Neural crest cell (in vitro differentiated cells): ENCODE measurements at regions not wholly inside any gene's neighbourhood (a gene's known extent, or its start where the extent isn't known, plus 50 kb on each side); places are given as distances from the start of the nearest gene placed in this dataset.

ENCODE experiments used
- DNase-seq: peaks from one replicate; pipeline ENCODE4 v3.0.0; 2021; ENCODE audit warnings: low read depth, mixed read lengths, low spot score
- H3K27ac Mint-ChIP-seq: one replicate; pipeline ENCODE4 v1.8.0; 2021; ENCODE audit warnings: mild to moderate bottlenecking, mixed read lengths; ENCODE audit not compliant: unreplicated experiment
- H3K27me3 Mint-ChIP-seq: 2 replicates; pipeline ENCODE4 v1.8.0; 2021; ENCODE audit warnings: low read depth, mild to moderate bottlenecking, mixed read lengths
- H3K36me3 Mint-ChIP-seq: 2 replicates; pipeline ENCODE4 v1.8.0; 2021; ENCODE audit warnings: low read depth, mild to moderate bottlenecking, mixed read lengths
- H3K4me1 Mint-ChIP-seq: 2 replicates; pipeline ENCODE4 v1.8.0; 2021; ENCODE audit warnings: mixed read lengths
- H3K4me3 Mint-ChIP-seq: one replicate; pipeline ENCODE4 v1.8.0; 2021; ENCODE audit warnings: mild to moderate bottlenecking, mixed read lengths
- H3K9me3 Mint-ChIP-seq: 2 replicates; pipeline ENCODE4 v1.8.0; 2021; ENCODE audit warnings: mixed read lengths
- CTCF ChIP-seq: fragments of 200-600 bp; sonication (generic); conservative IDR thresholded peaks from 2 replicates; pipeline ENCODE4 v1.5.0; 2021; ENCODE audit warnings: antibody characterized with exemption, mild to moderate bottlenecking

GRCh38 chr10:44064987-44065787 lies 319.7 kb downstream of the CXCL12 start:
- no peak overlapping the region for H3K4me3 Mint-ChIP-seq
- H3K4me1 Mint-ChIP-seq: peaks cover 7% of the 10 kb centered on the region
- H3K9me3 Mint-ChIP-seq: no peaks in the 10 kb centered on the region
- no peak for DNase-seq
- H3K27ac Mint-ChIP-seq: no peak overlapping the region
- H3K27me3 Mint-ChIP-seq: no peaks in the 10 kb centered on the region
- H3K36me3 Mint-ChIP-seq: no peaks in the 10 kb centered on the region
- TF ChIP-seq CTCF: no peak

- DNase-seq: no peak
- Mint-ChIP-seq H3K27ac (no peak overlapping the region), H3K9me3 (no peaks in the 10 kb centered on the region), H3K27me3 (no peaks in the 10 kb centered on the region), H3K4me3 (no peak overlapping the region), H3K4me1 (peaks cover 7% of the 10 kb centered on the region), H3K36me3 (no peaks in the 10 kb centered on the region)
- TF ChIP-seq CTCF: no peak
These were observed 320.6 kb downstream of the CXCL12 start for GRCh38 chr10:44064317-44064716.

GRCh38 chr10:44063686-44064085 lies 321.2 kb downstream of the CXCL12 start:
- DNase-seq: no peak
- Mint-ChIP-seq H3K27ac (no peak overlapping the region), H3K4me3 (no peak overlapping the region), H3K4me1 (peaks cover 5% of the 10 kb centered on the region), H3K27me3 (no peaks in the 10 kb centered on the region), H3K36me3 (no peaks in the 10 kb centered on the region), H3K9me3 (no peaks in the 10 kb centered on the region)
- no peak for TF ChIP-seq CTCF

GRCh38 chr10:44060719-44061118 lies 324.2 kb downstream of the CXCL12 start:
- H3K4me3 Mint-ChIP-seq: no peak overlapping the region
- H3K9me3 Mint-ChIP-seq: no peaks in the 10 kb centered on the region
- no peaks in the 10 kb centered on the region for H3K27me3 Mint-ChIP-seq
- H3K4me1 Mint-ChIP-seq: peaks cover 22% of the 10 kb centered on the region
- no peak for TF ChIP-seq CTCF
- H3K27ac Mint-ChIP-seq: no peak overlapping the region
- no peaks in the 10 kb centered on the region for H3K36me3 Mint-ChIP-seq
- no peak for DNase-seq

GRCh38 chr10:44060221-44060620 lies 324.7 kb downstream of the CXCL12 start:
- no peak overlapping the region for H3K4me3 Mint-ChIP-seq
- H3K4me1 Mint-ChIP-seq: peaks cover 22% of the 10 kb centered on the region
- no peaks in the 10 kb centered on the region for H3K36me3 Mint-ChIP-seq
- no peaks in the 10 kb centered on the region for H3K9me3 Mint-ChIP-seq
- TF ChIP-seq CTCF: no peak
- no peaks in the 10 kb centered on the region for H3K27me3 Mint-ChIP-seq
- no peak overlapping the region for H3K27ac Mint-ChIP-seq
- no peak for DNase-seq
